ENCODE measurements at regions not wholly inside any gene's neighbourhood (a gene's known extent, or its start where the extent isn't known, plus 50 kb on each side); places are given as distances from the start of the nearest gene placed in this dataset.

DNA sequence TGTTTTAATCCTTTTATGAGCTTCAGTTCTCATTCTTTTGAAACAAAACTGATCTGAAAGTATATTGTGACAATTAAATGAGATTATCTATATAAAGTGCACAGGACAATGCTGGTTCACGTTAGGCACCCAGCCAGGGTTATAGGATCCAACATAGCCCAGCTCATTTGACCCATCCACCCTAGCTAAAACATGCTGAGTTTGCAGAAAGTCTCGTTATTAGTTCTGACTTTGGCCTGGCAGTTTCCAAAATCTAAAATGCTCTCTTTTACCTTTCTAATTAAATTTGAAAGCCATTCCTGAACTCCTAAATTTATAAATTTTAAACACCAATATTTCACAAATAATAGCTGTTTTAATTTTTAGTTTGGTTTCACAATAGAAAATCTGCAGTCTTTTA lies 131.9 kb upstream of the PTPRD start:
- Histone ChIP-seq H3K4me1 (replicated peaks in 1 of 2) (no peaks in the 10 kb centered on the region), H3K4me3 (no peak overlapping the region), H3K27ac (no peak overlapping the region)
- WGBS, 10 experiments = 0 to 94% (median 82%) methylated on average over 1 to 2 of the region's 2 CpGs
- in situ Hi-C loops (cut with MboI; ENCODE audit: low pct_unique_long_range_greater_than_20kb in 2 of 9, low sequenced_read_pairs in 9 of 9, unreplicated experiment in 9 of 9) = no loop called here
- no peak for ATAC-seq (replicated peaks in 6 of 8)

- WGBS, 10 experiments = 0 to 40% (median 18%) methylated on average over 1 to 2 of the region's 2 CpGs; no CpG with 5 or more reads in 2 of the 10 experiments
- peaks cover 3 to 20% of the 10 kb centered on the region in 2 donors for H3K4me1 ChIP-seq (replicated peaks in 1 of 2)
- ATAC-seq (replicated peaks in 6 of 8) = peak in 5 of 8 experiments; percentile 20 to 88 (median 72)
- H3K4me3 ChIP-seq = no peak overlapping the region
- no peak overlapping the region for H3K27ac ChIP-seq
- in situ Hi-C loops (cut with MboI; ENCODE audit: low pct_unique_long_range_greater_than_20kb in 2 of 9, low sequenced_read_pairs in 9 of 9, unreplicated experiment in 9 of 9) = no loop called here
Observed at GRCh38 chr9:10753474-10753873, 140.7 kb upstream of the PTPRD start.

DNA sequence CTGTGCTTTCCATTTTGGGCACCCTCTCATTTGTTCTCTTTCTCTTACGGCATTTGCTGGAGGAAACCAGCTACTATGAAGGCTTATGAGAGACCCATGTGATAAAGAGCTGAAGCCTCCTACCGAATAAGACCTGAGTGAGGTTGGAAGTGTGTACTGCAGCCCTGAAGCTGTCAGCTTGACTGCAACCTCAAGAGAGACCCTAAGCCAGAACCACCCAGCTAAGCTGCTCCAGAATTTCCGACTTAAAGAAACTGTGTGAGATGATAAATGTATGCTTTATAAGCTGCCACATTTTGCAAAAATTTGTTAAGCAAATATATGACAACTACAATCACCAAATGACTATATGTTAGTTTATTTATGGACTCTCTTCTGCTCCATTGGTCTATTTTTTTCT lies 151.7 kb upstream of the PTPRD start:
- Histone ChIP-seq H3K27ac (no peak overlapping the region), H3K4me3 (no peak overlapping the region), H3K4me1 (replicated peaks in 1 of 2) (peaks cover 0 to 3% of the 10 kb centered on the region in 2 donors)
- ATAC-seq (replicated peaks in 6 of 8) = no peak
- in situ Hi-C loops (cut with MboI; ENCODE audit: low pct_unique_long_range_greater_than_20kb in 2 of 9, low sequenced_read_pairs in 9 of 9, unreplicated experiment in 9 of 9) = no loop called here
- WGBS, 10 experiments = 14 to 100% (median 82%) methylated on average over 1 to 3 of the region's 3 CpGs; no CpG with 5 or more reads in 2 of the 10 experiments

DNA sequence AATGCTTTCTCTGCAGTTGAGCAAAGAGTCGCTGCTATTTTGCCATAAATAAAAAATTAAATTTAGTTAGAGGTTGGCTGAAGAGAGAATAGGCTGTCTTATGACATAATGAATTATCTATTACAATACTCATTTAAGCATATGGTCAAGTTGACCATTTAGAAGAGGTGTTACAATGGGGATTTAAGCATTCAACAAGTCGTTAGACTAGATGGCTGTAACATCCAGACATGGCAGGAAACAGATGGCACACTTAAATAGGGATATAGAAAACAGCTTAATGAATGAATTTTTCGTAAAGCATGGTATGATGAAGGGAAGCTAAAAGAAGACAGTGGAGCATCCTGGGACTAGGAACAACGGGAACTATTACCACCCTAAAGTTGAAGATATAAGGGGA lies 160.3 kb upstream of the PTPRD start:
- Histone ChIP-seq H3K4me3 (no peak overlapping the region), H3K4me1 (replicated peaks in 1 of 2) (peaks cover 0 to 4% of the 10 kb centered on the region in 2 donors), H3K27ac (no peak overlapping the region)
- in situ Hi-C loops (cut with MboI; ENCODE audit: low pct_unique_long_range_greater_than_20kb in 2 of 9, low sequenced_read_pairs in 9 of 9, unreplicated experiment in 9 of 9) = no loop called here
- no peak for ATAC-seq (replicated peaks in 6 of 8)
- WGBS, 10 experiments = 0 to 90% (median 79%) methylated on average over 2 to 4 of the region's 4 CpGs

DNA sequence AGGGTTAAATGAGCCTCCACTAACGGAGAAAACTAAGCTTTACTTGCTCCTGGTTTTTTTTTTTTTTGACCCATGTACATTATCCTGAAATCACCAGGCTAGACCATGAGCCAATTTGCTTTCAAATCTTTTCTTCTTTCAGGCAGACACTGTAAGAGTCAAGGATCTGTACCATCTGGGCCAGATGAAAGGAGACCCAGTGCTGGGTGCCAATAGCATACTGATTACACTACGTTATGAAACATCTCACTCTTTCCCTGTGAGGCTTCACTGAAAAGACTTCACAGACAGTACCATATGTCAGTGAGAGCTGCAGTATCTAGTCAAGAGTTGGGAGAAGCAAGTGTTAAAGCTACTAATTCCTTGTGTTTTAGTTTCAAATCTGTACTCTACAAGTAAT lies 161.2 kb upstream of the PTPRD start:
- Histone ChIP-seq H3K4me1 (replicated peaks in 1 of 2) (peaks cover 0 to 4% of the 10 kb centered on the region in 2 donors), H3K27ac (no peak overlapping the region), H3K4me3 (no peak overlapping the region)
- peak in 4 of 8 experiments; percentile 31 to 44 (median 34) for ATAC-seq (replicated peaks in 6 of 8)
- in situ Hi-C loops (cut with MboI; ENCODE audit: low pct_unique_long_range_greater_than_20kb in 2 of 9, low sequenced_read_pairs in 9 of 9, unreplicated experiment in 9 of 9) = no loop called here
- 0 to 86% (median 40%) methylated on average over 1 to 2 of the region's 2 CpGs; no CpG with 5 or more reads in 2 of the 10 experiments for WGBS, 10 experiments

DNA sequence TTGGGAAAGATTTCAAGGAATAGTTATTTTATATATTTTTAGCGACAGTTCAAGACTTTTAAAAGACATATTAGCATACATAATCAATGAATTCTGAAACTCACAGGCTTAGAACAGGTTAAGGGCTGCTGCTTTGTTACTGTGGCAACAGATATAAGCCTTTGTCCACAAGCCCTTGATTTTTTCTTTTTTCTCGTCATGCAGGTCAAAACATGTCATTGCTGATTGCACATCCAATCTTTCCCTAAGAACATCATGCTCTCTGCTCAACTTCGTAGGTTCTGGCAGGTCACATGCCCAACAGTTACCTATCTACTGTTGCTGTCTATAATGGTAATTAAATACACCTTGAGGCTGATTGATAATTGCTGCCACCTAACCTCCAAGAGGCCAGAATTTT lies 172.5 kb upstream of the PTPRD start:
- in situ Hi-C loops (cut with MboI; ENCODE audit: low pct_unique_long_range_greater_than_20kb in 2 of 9, low sequenced_read_pairs in 9 of 9, unreplicated experiment in 9 of 9) = no loop called here
- Histone ChIP-seq H3K4me3 (no peak overlapping the region), H3K27ac (no peak overlapping the region), H3K4me1 (replicated peaks in 1 of 2) (no peaks in the 10 kb centered on the region)
- ATAC-seq (replicated peaks in 6 of 8) = no peak
- 0 to 100% (median 57%) methylated on average over 1 to 3 of the region's 3 CpGs for WGBS, 10 experiments

DNA sequence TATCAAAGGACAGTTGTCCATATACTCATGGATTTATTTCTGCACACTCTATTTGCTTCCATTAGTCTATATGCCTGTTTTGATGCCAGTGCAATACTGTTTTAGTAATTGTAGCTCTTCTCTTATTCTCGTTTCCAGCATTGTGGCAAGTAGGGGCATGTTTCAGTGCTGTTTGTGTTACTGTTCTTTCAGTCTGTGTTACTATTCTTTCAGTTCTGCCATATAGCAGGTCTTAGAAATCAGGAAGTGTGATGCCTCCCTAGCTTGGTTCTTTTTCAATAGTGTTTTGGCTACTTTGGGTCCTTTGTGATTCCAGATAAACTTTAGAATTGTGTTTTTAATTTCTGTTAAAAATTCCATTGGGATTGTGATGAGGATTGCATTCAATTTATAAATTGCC lies 180.5 kb upstream of the PTPRD start:
- H3K4me1 ChIP-seq (replicated peaks in 1 of 2) = no peaks in the 10 kb centered on the region
- in situ Hi-C loops (cut with MboI; ENCODE audit: low pct_unique_long_range_greater_than_20kb in 2 of 9, low sequenced_read_pairs in 9 of 9, unreplicated experiment in 9 of 9) = no loop called here
- 0 to 100% (median 33%) methylated on average over 1 of the region's 1 CpG; no CpG with 5 or more reads in 2 of the 10 experiments for WGBS, 10 experiments
- no peak overlapping the region for H3K27ac ChIP-seq
- ATAC-seq (replicated peaks in 6 of 8) = no peak
- no peak overlapping the region for H3K4me3 ChIP-seq

DNA sequence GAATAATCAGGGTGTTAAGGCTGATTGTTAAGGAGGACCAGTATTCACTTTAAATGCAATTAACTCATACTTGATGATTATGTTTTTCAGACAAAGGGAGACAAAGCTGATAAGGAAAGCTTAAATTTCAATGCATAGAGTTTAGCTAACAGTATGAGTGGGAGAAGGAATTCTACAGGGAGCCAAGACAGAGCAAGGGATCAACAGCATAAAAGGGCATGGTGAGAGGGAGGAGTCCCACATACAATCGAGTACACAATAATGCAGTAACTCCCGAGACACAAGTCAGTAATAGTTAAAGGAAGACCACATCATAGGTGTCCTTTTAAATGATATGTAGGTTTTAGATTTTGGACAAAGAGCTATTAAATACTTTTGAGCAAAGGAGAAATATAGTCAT lies 191.7 kb upstream of the PTPRD start:
- ATAC-seq (replicated peaks in 6 of 8) = no peak
- Histone ChIP-seq H3K27ac (no peak overlapping the region), H3K4me1 (replicated peaks in 1 of 2) (no peaks in the 10 kb centered on the region), H3K4me3 (no peak overlapping the region)
- 0 to 60% (median 40%) methylated on average over 1 to 2 of the region's 2 CpGs; no CpG with 5 or more reads in 2 of the 10 experiments for WGBS, 10 experiments
- in situ Hi-C loops (cut with MboI; ENCODE audit: low pct_unique_long_range_greater_than_20kb in 2 of 9, low sequenced_read_pairs in 9 of 9, unreplicated experiment in 9 of 9) = no loop called here

- H3K27ac ChIP-seq = no peak overlapping the region
- in situ Hi-C loops (cut with MboI; ENCODE audit: low pct_unique_long_range_greater_than_20kb in 2 of 9, low sequenced_read_pairs in 9 of 9, unreplicated experiment in 9 of 9) = no loop called here
- no peak for ATAC-seq (replicated peaks in 6 of 8)
- no peaks in the 10 kb centered on the region for H3K4me1 ChIP-seq (replicated peaks in 1 of 2)
- WGBS, 10 experiments = 0 to 75% (median 33%) methylated on average over 1 to 3 of the region's 3 CpGs; no CpG with 5 or more reads in 2 of the 10 experiments
- H3K4me3 ChIP-seq = no peak overlapping the region
Observed at GRCh38 chr9:10806868-10807267, 194.1 kb upstream of the PTPRD start.

- Histone ChIP-seq H3K27ac (no peak overlapping the region), H3K4me3 (no peak overlapping the region), H3K4me1 (replicated peaks in 1 of 2) (peaks cover 0 to under 1% of the 10 kb centered on the region in 2 donors)
- ATAC-seq (replicated peaks in 6 of 8) = no peak
- in situ Hi-C loops (cut with MboI; ENCODE audit: low pct_unique_long_range_greater_than_20kb in 2 of 9, low sequenced_read_pairs in 9 of 9, unreplicated experiment in 9 of 9) = no loop called here
- WGBS, 10 experiments = 0 to 57% (median 0%) methylated on average over 1 of the region's 1 CpG; no CpG with 5 or more reads in 7 of the 10 experiments
Observed at GRCh38 chr9:10818206-10818605, 205.4 kb upstream of the PTPRD start.

- no peak overlapping the region for H3K4me3 ChIP-seq
- 50 to 95% (median 88%) methylated on average over 4 to 9 of the region's 22 CpGs; no CpG with 5 or more reads in 7 of the 10 experiments for WGBS, 10 experiments
- no peak for ATAC-seq (replicated peaks in 6 of 8)
- no peak overlapping the region for H3K27ac ChIP-seq
- in situ Hi-C loops (cut with MboI; ENCODE audit: low pct_unique_long_range_greater_than_20kb in 2 of 9, low sequenced_read_pairs in 9 of 9, unreplicated experiment in 9 of 9) = no loop called here
- H3K4me1 ChIP-seq (replicated peaks in 1 of 2) = no peaks in the 10 kb centered on the region
Observed at GRCh38 chr9:10835791-10836463, 223.1 kb upstream of the PTPRD start.

DNA sequence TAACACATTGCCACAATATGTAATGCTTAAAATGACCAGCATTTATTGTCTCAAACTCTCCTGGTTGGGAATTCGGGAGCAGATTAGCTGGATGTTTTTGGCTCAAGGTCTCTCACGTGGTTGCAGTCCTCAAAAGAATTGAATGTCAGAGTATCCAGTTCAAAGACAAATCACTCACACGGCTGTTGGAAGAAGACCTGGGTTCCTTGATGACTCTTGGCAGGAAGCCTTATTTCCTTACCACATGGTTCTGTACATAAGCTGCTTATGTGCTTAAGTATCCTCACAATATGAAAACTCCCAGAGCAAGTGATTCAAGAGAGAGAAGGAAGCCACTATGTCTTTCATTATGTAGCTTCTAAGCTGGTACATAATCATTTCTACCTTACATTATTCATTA lies 230.3 kb upstream of the PTPRD start:
- Histone ChIP-seq H3K4me1 (replicated peaks in 1 of 2) (no peaks in the 10 kb centered on the region), H3K4me3 (no peak overlapping the region), H3K27ac (no peak overlapping the region)
- in situ Hi-C loops (cut with MboI; ENCODE audit: low pct_unique_long_range_greater_than_20kb in 2 of 9, low sequenced_read_pairs in 9 of 9, unreplicated experiment in 9 of 9) = no loop called here
- 0 to 83% (median 47%) methylated on average over 1 to 3 of the region's 3 CpGs for WGBS, 10 experiments
- no peak for ATAC-seq (replicated peaks in 6 of 8)

DNA sequence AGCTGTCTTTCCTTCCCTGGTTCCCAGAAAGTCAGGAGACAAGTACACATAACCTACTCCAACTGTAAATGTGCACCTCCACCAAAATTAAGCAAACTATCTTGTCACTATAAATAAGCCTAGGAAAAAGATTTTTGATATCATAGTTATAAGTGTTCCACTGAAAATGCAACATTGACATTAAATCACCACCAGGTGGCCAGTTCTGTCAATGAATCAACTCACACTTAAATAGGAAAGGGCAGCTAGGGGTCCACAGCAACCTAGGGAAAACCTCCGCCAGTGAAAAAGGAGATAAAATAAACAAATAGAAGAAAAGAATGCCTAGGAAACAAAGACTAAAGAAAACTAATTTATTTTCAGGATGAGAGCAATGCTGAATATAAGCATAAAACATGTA lies 243.0 kb upstream of the PTPRD start:
- ATAC-seq (replicated peaks in 6 of 8) = peak in 1 of 8 experiments; percentile 36
- H3K4me1 ChIP-seq (replicated peaks in 1 of 2) = peaks cover 0 to 15% of the 10 kb centered on the region in 2 donors
- in situ Hi-C loops (cut with MboI; ENCODE audit: low pct_unique_long_range_greater_than_20kb in 2 of 9, low sequenced_read_pairs in 9 of 9, unreplicated experiment in 9 of 9) = no loop called here
- no peak overlapping the region for H3K4me3 ChIP-seq
- no peak overlapping the region for H3K27ac ChIP-seq
- 0 to 100% (median 46%) methylated on average over 1 of the region's 1 CpG; no CpG with 5 or more reads in 2 of the 10 experiments for WGBS, 10 experiments

GRCh38 chr9:10858817-10859216 lies 246.0 kb upstream of the PTPRD start:
- Histone ChIP-seq H3K4me1 (replicated peaks in 1 of 2) (peaks cover 0 to 15% of the 10 kb centered on the region in 2 donors), H3K27ac (no peak overlapping the region), H3K4me3 (no peak overlapping the region)
- no peak for ATAC-seq (replicated peaks in 6 of 8)
- in situ Hi-C loops (cut with MboI; ENCODE audit: low pct_unique_long_range_greater_than_20kb in 2 of 9, low sequenced_read_pairs in 9 of 9, unreplicated experiment in 9 of 9) = no loop called here
- WGBS, 10 experiments = 0 to 100% (median 36%) methylated on average over 1 of the region's 1 CpG; no CpG with 5 or more reads in 2 of the 10 experiments
